HepG2 (cell line): ENCODE measurements at regions not wholly inside any gene's neighbourhood (a gene's known extent, or its start where the extent isn't known, plus 50 kb on each side); places are given as distances from the start of the nearest gene placed in this dataset.

Experiments
- ARID2 ChIP-seq: sonication (generic); formaldehyde crosslinking; IDR thresholded peaks from 2 replicates; pipeline ENCODE4 v1.8.1; 2022; ENCODE audit warnings: mild to moderate bottlenecking, missing genetic modification reagents, borderline replicate concordance
- NCOA5 ChIP-seq: sonication (generic); formaldehyde crosslinking; IDR thresholded peaks from 2 replicates; pipeline ENCODE4 v1.4.0; 2020; ENCODE audit warnings: missing genetic modification reagents
- SP2 ChIP-seq: sonication (generic); formaldehyde crosslinking; IDR thresholded peaks from 2 replicates; pipeline ENCODE4 v1.5.1; 2020; ENCODE audit warnings: mild to moderate bottlenecking, missing genetic modification reagents
- ZNF510 ChIP-seq: sonication (generic); formaldehyde crosslinking; IDR thresholded peaks from 2 replicates; pipeline ENCODE4 v1.4.0; 2020; ENCODE audit warnings: low read depth, mild to moderate bottlenecking, missing genetic modification reagents
- TF ChIP-seq, protein P1 (sequence below): IDR thresholded peaks from 2 replicates; pipeline ENCODE4 v1.6.1; 2012; ENCODE audit warnings: low read length, improper control_type of control experiment
- TF ChIP-seq, protein P2 (sequence below): sonication (generic); formaldehyde crosslinking; IDR thresholded peaks from 2 replicates; pipeline ENCODE4 v1.4.0; 2020; ENCODE audit warnings: missing genetic modification reagents

DNA sequence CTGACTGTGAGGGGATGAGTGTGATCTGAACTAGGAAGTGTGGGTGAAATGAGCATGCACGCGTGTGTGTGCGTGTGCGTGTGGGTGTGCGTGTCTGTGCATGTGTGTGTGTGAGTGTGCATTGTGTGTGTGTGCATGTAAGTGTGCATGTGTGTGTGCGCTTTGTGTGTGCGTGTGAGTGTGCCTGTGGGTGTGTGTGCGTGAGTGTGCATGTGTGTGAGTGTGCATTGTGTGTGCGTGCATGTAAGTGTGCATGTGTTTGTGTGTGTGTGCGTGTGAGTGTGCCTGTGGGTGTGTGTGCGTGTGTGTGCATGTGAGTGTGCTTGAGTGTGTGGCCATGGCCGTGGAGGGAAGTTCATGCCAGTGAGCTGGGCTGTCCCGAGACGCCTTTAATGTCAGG lies 76.3 kb downstream of the RTP5 start:
- TF ChIP-seq, protein P1, sequence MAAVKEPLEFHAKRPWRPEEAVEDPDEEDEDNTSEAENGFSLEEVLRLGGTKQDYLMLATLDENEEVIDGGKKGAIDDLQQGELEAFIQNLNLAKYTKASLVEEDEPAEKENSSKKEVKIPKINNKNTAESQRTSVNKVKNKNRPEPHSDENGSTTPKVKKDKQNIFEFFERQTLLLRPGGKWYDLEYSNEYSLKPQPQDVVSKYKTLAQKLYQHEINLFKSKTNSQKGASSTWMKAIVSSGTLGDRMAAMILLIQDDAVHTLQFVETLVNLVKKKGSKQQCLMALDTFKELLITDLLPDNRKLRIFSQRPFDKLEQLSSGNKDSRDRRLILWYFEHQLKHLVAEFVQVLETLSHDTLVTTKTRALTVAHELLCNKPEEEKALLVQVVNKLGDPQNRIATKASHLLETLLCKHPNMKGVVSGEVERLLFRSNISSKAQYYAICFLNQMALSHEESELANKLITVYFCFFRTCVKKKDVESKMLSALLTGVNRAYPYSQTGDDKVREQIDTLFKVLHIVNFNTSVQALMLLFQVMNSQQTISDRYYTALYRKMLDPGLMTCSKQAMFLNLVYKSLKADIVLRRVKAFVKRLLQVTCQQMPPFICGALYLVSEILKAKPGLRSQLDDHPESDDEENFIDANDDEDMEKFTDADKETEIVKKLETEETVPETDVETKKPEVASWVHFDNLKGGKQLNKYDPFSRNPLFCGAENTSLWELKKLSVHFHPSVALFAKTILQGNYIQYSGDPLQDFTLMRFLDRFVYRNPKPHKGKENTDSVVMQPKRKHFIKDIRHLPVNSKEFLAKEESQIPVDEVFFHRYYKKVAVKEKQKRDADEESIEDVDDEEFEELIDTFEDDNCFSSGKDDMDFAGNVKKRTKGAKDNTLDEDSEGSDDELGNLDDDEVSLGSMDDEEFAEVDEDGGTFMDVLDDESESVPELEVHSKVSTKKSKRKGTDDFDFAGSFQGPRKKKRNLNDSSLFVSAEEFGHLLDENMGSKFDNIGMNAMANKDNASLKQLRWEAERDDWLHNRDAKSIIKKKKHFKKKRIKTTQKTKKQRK, result no peak
- TF ChIP-seq, protein P2, sequence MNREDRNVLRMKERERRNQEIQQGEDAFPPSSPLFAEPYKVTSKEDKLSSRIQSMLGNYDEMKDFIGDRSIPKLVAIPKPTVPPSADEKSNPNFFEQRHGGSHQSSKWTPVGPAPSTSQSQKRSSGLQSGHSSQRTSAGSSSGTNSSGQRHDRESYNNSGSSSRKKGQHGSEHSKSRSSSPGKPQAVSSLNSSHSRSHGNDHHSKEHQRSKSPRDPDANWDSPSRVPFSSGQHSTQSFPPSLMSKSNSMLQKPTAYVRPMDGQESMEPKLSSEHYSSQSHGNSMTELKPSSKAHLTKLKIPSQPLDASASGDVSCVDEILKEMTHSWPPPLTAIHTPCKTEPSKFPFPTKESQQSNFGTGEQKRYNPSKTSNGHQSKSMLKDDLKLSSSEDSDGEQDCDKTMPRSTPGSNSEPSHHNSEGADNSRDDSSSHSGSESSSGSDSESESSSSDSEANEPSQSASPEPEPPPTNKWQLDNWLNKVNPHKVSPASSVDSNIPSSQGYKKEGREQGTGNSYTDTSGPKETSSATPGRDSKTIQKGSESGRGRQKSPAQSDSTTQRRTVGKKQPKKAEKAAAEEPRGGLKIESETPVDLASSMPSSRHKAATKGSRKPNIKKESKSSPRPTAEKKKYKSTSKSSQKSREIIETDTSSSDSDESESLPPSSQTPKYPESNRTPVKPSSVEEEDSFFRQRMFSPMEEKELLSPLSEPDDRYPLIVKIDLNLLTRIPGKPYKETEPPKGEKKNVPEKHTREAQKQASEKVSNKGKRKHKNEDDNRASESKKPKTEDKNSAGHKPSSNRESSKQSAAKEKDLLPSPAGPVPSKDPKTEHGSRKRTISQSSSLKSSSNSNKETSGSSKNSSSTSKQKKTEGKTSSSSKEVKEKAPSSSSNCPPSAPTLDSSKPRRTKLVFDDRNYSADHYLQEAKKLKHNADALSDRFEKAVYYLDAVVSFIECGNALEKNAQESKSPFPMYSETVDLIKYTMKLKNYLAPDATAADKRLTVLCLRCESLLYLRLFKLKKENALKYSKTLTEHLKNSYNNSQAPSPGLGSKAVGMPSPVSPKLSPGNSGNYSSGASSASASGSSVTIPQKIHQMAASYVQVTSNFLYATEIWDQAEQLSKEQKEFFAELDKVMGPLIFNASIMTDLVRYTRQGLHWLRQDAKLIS (CRISPR knock-in tag), result no peak
- TF ChIP-seq ARID2 (CRISPR knock-in tag) (no peak), ZNF510 (no peak), SP2 (CRISPR knock-in tag) (no peak), NCOA5 (no peak)
